ENCODE measurements at regions not wholly inside any gene's neighbourhood (a gene's known extent, or its start where the extent isn't known, plus 50 kb on each side); places are given as distances from the start of the nearest gene placed in this dataset.
"Not testable (repeated sequence)": the region's sequence is repeated elsewhere in the genome, so short reads cannot be mapped to it uniquely, and the experiment has no call there.

- DNase-seq (ENCODE audit: low spot score) = peak; percentile 59
Observed at GRCh38 chr10:45249978-45250693, 65.3 kb downstream of the OR13A1 start.

GRCh38 chr10:45250694-45251075, 64.7 kb downstream of the OR13A1 start:
- DNase-seq (ENCODE audit: low spot score) = not testable (repeated sequence)

All from H4 (cell line).